Ascending aorta (tissue), 2 donors: ENCODE measurements at regions not wholly inside any gene's neighbourhood (a gene's known extent, or its start where the extent isn't known, plus 50 kb on each side); places are given as distances from the start of the nearest gene placed in this dataset.

Experiments
- DNase-seq, 2 donors: peaks; one replicate each; pipeline ENCODE4 v3.0.0-alpha.2; 2019; ENCODE audit warnings: low spot score in 2 of 2
- H3K27ac ChIP-seq, 2 donors: fragments of 200-600 bp; sonication (generic); one replicate each; pipeline ENCODE4 v1.5.1; 2016 to 2017; ENCODE audit warnings: mild to moderate bottlenecking in 1 of 2
- H3K27me3 ChIP-seq: fragments of 200-600 bp; sonication (generic); one replicate; pipeline ENCODE4 v1.5.1; 2017
- H3K36me3 ChIP-seq, 2 donors: fragments of 200-600 bp; sonication (generic); one replicate each; pipeline ENCODE4 v1.5.1; 2016
- H3K4me1 ChIP-seq, 2 donors: fragments of 200-600 bp; sonication (generic); one replicate each; pipeline ENCODE4 v1.5.1; 2016 to 2017; ENCODE audit warnings: mild to moderate bottlenecking in 1 of 2
- H3K4me3 ChIP-seq, 2 donors: fragments of 200-600 bp; sonication (generic); one replicate each; pipeline ENCODE4 v1.5.1; 2016 to 2017; ENCODE audit warnings: mild to moderate bottlenecking in 1 of 2
- H3K9me3 ChIP-seq, 2 donors: fragments of 200-600 bp; sonication (generic); one replicate each; pipeline ENCODE4 v1.5.1; 2016
- CTCF ChIP-seq, 3 experiments: fragments of 200-600 bp in 2 of 3; fragments of 450-650 bp in 1 of 3; sonication (generic) in 2 of 3; IDR thresholded peaks; one replicate each; pipeline ENCODE4 v1.5.1; 2016 to 2019; ENCODE audit warnings: antibody characterized with exemption in 3 of 3, mild to moderate bottlenecking in 1 of 3, moderate library complexity in 1 of 3
- intact Hi-C: fragments of 100-400 bp; cut with DNase I; formaldehyde crosslinking; loops from one replicate; pipeline ENCODE4 v1.15.1; 2023

GRCh38 chrX:18039023-18039422 is 177.9 kb upstream of the RAI2 start:
- no peaks in the 10 kb centered on the region for H3K36me3 ChIP-seq
- no peaks in the 10 kb centered on the region for H3K9me3 ChIP-seq
- intact Hi-C loops: no loop called here
- H3K27me3 ChIP-seq: no peaks in the 10 kb centered on the region
- no peaks in the 10 kb centered on the region for H3K4me1 ChIP-seq
- H3K27ac ChIP-seq: no peak overlapping the region
- H3K4me3 ChIP-seq: no peak overlapping the region
- DNase-seq: no peak
- TF ChIP-seq CTCF (IDR thresholded peaks at IDR 0.05): no peak

DNA sequence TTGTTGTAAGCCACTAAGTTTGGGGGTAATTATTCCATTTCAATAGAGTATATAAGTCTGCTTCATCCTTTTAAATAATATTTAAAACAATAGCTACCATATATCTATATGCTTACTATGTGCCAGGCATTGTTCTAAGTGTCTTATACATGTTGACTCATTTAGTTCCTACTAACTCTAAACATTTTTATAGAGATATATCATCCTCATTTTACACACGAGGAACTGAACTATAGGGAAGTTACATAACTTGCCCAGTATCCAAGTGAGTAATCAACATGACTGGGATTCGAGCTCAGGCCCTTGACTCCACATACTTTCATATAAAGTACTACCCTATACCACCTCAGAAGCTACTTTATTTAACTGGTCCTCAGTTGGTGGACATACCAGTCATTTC is 175.3 kb upstream of the RAI2 start:
- H3K4me1 ChIP-seq: no peaks in the 10 kb centered on the region
- H3K36me3 ChIP-seq: no peaks in the 10 kb centered on the region
- no peak overlapping the region for H3K27ac ChIP-seq
- no peak for TF ChIP-seq CTCF (IDR thresholded peaks at IDR 0.05)
- no peak for DNase-seq
- no peaks in the 10 kb centered on the region for H3K27me3 ChIP-seq
- intact Hi-C loops: no loop called here
- H3K4me3 ChIP-seq: no peak overlapping the region
- no peaks in the 10 kb centered on the region for H3K9me3 ChIP-seq

DNA sequence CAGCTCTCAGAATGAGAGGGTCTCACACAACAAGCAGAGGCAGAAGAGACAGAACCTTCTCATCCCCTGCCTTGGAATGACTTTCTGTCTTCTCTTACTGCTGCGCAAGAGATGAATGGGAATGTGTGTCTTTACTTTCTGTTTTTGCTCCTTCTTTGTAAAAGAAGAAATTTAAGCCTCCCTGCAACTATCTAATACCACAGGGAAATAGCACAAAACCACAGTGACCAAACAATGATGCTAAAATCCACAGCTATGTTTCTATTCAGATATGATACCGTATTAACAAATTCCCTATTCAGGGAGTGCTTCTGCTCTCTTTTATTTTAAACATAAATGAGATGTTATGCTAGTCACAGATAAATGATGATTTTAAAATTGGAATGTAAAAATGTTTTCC is 173.8 kb upstream of the RAI2 start:
- Histone ChIP-seq H3K27me3 (no peaks in the 10 kb centered on the region), H3K27ac (no peak overlapping the region), H3K9me3 (no peaks in the 10 kb centered on the region), H3K4me3 (no peak overlapping the region), H3K36me3 (no peaks in the 10 kb centered on the region), H3K4me1 (no peaks in the 10 kb centered on the region)
- no peak for TF ChIP-seq CTCF (IDR thresholded peaks at IDR 0.05)
- DNase-seq: no peak
- intact Hi-C loops: no loop called here

DNA sequence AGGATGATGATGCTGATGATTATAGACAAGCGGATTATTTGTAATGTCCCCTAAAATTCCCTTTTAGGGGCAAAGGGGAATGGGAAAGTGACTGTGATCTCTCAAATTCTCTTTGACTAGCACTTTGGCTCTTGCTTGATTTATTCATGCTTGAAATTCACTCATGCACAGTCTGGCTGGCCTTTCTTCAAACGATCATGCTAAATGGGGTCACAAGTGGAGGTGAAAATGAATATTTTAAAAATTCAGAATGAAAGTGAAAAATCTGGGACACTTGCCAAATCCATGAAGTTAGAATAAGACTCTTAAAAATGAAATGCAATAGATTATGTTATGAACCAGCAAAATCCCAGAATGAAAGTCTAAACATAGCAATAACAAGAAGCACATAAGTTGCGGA is 173.4 kb upstream of the RAI2 start:
- no peak for TF ChIP-seq CTCF (IDR thresholded peaks at IDR 0.05)
- no peaks in the 10 kb centered on the region for H3K9me3 ChIP-seq
- no peaks in the 10 kb centered on the region for H3K36me3 ChIP-seq
- H3K27ac ChIP-seq: no peak overlapping the region
- intact Hi-C loops: no loop called here
- no peak for DNase-seq
- no peak overlapping the region for H3K4me3 ChIP-seq
- no peaks in the 10 kb centered on the region for H3K27me3 ChIP-seq
- no peaks in the 10 kb centered on the region for H3K4me1 ChIP-seq

GRCh38 chrX:18032486-18033221 is 171.6 kb upstream of the RAI2 start:
- H3K9me3 ChIP-seq: no peaks in the 10 kb centered on the region
- no peak overlapping the region for H3K27ac ChIP-seq
- no peaks in the 10 kb centered on the region for H3K4me1 ChIP-seq
- no peaks in the 10 kb centered on the region for H3K27me3 ChIP-seq
- no peak for TF ChIP-seq CTCF (IDR thresholded peaks at IDR 0.05)
- H3K4me3 ChIP-seq: no peak overlapping the region
- DNase-seq: no peak
- no peaks in the 10 kb centered on the region for H3K36me3 ChIP-seq
- intact Hi-C loops: no loop called here
